Fibroblast of villous mesenchyme (primary cell): ENCODE measurements at regions not wholly inside any gene's neighbourhood (a gene's known extent, or its start where the extent isn't known, plus 50 kb on each side); places are given as distances from the start of the nearest gene placed in this dataset.

Source experiments
- DNase-seq: peaks from one replicate; pipeline ENCODE4 v3.0.0-alpha.2; 2010; ENCODE audit warnings: low read depth
- H3K4me3 ChIP-seq: 2 replicates; pipeline ENCODE4 v1.5.1; 2011; ENCODE audit warnings: low read depth, mild to moderate bottlenecking, low read length
- CTCF ChIP-seq: IDR thresholded peaks from 2 replicates; pipeline ENCODE4 v1.5.1; 2012; ENCODE audit warnings: low read depth, mild to moderate bottlenecking, low read length; ENCODE audit not compliant: insufficient read depth

GRCh38 chr2:226098861-226099745, 699.6 kb downstream of the NYAP2 start:
- DNase-seq: peak; percentile 84
- H3K4me3 ChIP-seq: no peak overlapping the region
- TF ChIP-seq CTCF: no peak

- H3K4me3 ChIP-seq: no peak overlapping the region
- TF ChIP-seq CTCF: no peak
- no peak for DNase-seq
Observed at GRCh38 chr2:226095058-226095457, 695.5 kb downstream of the NYAP2 start.

GRCh38 chr2:226093364-226093763, 693.9 kb downstream of the NYAP2 start:
- TF ChIP-seq CTCF: no peak

GRCh38 chr2:226088366-226088674, 688.8 kb downstream of the NYAP2 start:
- DNase-seq: no peak

More at GRCh38 chr2:226093364-226093763, 693.9 kb downstream of the NYAP2 start:
- DNase-seq: no peak
- no peak overlapping the region for H3K4me3 ChIP-seq

GRCh38 chr2:226087505-226088365, 688.2 kb downstream of the NYAP2 start:
- H3K4me3 ChIP-seq: no peak overlapping the region
- no peak for DNase-seq
- TF ChIP-seq CTCF: no peak

More at GRCh38 chr2:226088366-226088674, 688.8 kb downstream of the NYAP2 start:
- TF ChIP-seq CTCF: no peak
- H3K4me3 ChIP-seq: no peak overlapping the region

GRCh38 chr2:226087051-226087450, 687.5 kb downstream of the NYAP2 start:
- no peak for TF ChIP-seq CTCF

More at GRCh38 chr2:226087051-226087450, 687.5 kb downstream of the NYAP2 start:
- no peak overlapping the region for H3K4me3 ChIP-seq
- DNase-seq: no peak
